SK-N-SH (cell line): ENCODE measurements at regions not wholly inside any gene's neighbourhood (a gene's known extent, or its start where the extent isn't known, plus 50 kb on each side); places are given as distances from the start of the nearest gene placed in this dataset.

ENCODE experiments used
- CTCF ChIA-PET: fragments of 300-600, 350-600 bp; formaldehyde crosslinking; extraction: SDS; loops from one replicate; lab custom pipeline; 2021; lab: Yijun Ruan, JAX
- POLR2A ChIA-PET: fragments of 350-600 bp; sonication (Branson Sonifier 250); formaldehyde crosslinking; extraction: SDS; loops from one replicate; lab custom pipeline; 2020; ENCODE audit warnings: antibody characterized with exemption, inconsistent platforms; lab: Yijun Ruan, JAX
- DNase-seq: peaks from one replicate; pipeline ENCODE4 v3.0.0; 2012
- H2AFZ ChIP-seq: fragments of 200-600 bp; sonication (generic); 2 replicates; pipeline ENCODE4 v1.8.1; 2016; ENCODE audit warnings: antibody characterized with exemption, mild to moderate bottlenecking, low read depth
- H3F3A ChIP-seq: fragments of 200-600 bp; sonication (generic); replicated peaks from 2 replicates; pipeline ENCODE3; 2016; ENCODE audit warnings: antibody characterized with exemption, mild to moderate bottlenecking; ENCODE audit not compliant: insufficient read depth
- H3K27ac ChIP-seq, 2 experiments: fragments of 200-500 bp in 1 of 2; fragments of 200-600 bp in 1 of 2; sonication (Bioruptor generic) in 1 of 2; sonication (generic), shearing (Covaris generic) in 1 of 2; 2 replicates each; pipeline versions ENCODE4 v1.5.1 to v1.6.1; 2014 to 2016; ENCODE audit warnings: low read depth in 2 of 2, inconsistent platforms in 1 of 2, low read length in 1 of 2, mild to moderate bottlenecking in 1 of 2, mixed read lengths in 1 of 2
- H3K27me3 ChIP-seq: fragments of 200-600 bp; sonication (generic), shearing (Covaris generic); 2 replicates; pipeline ENCODE4 v1.6.1; 2016; ENCODE audit warnings: mixed run types; ENCODE audit not compliant: insufficient read depth
- H3K36me3 ChIP-seq, 2 experiments: fragments of 200-500 bp in 1 of 2; fragments of 200-600 bp in 1 of 2; sonication (Bioruptor generic) in 1 of 2; sonication (generic) in 1 of 2; replicated peaks in 1 of 2; 2 replicates each; pipeline versions ENCODE3 to v1.5.1; 2014 to 2016; ENCODE audit warnings: low read length in 1 of 2, mild to moderate bottlenecking in 1 of 2; ENCODE audit not compliant: insufficient read depth in 2 of 2, control insufficient read depth in 1 of 2
- H3K4me1 ChIP-seq, 2 experiments: fragments of 200-500 bp in 1 of 2; fragments of 200-600 bp in 1 of 2; sonication (Bioruptor generic) in 1 of 2; sonication (generic), shearing (Covaris generic) in 1 of 2; 2 replicates each; pipeline versions ENCODE4 v1.5.1 to v1.6.1; 2014 to 2016; ENCODE audit warnings: low read depth in 1 of 2, low read length in 1 of 2, mixed run types in 1 of 2; ENCODE audit not compliant: insufficient read depth in 2 of 2, control insufficient read depth in 1 of 2
- H3K4me2 ChIP-seq: fragments of 200-600 bp; sonication (generic), shearing (Covaris generic); 2 replicates; pipeline ENCODE4 v1.6.1; 2017; ENCODE audit warnings: mixed run types
- H3K4me3 ChIP-seq, 2 experiments: fragments of 200-500 bp in 1 of 2; fragments of 200-600 bp in 1 of 2; sonication (Bioruptor generic) in 1 of 2; sonication (generic), shearing (Covaris generic) in 1 of 2; 2 replicates each; pipeline versions ENCODE4 v1.5.1 to v1.8.1; 2014 to 2016; ENCODE audit warnings: low read depth in 2 of 2, inconsistent platforms in 1 of 2, low read length in 1 of 2, mild to moderate bottlenecking in 1 of 2, mixed read lengths in 1 of 2, moderate library complexity in 1 of 2
- H3K79me2 ChIP-seq: fragments of 200-600 bp; sonication (generic); 2 replicates; pipeline ENCODE4 v1.8.1; 2017; ENCODE audit warnings: mild to moderate bottlenecking; ENCODE audit not compliant: insufficient read depth
- H3K9ac ChIP-seq: fragments of 200-600 bp; sonication (generic); 2 replicates; pipeline ENCODE4 v1.6.1; 2017; ENCODE audit warnings: mixed run types
- H3K9me2 ChIP-seq: fragments of 200-600 bp; sonication (generic); 2 replicates; pipeline ENCODE4 v1.6.1; 2017; ENCODE audit warnings: mixed run types
- H3K9me3 ChIP-seq: fragments of 200-600 bp; sonication (generic); 2 replicates; pipeline ENCODE4 v1.6.1; 2017; ENCODE audit warnings: mixed run types, mild to moderate bottlenecking, moderate library complexity
- H4K20me1 ChIP-seq: fragments of 200-600 bp; sonication (generic); 2 replicates; pipeline ENCODE4 v1.6.1; 2017; ENCODE audit warnings: mild to moderate bottlenecking, mixed run types; ENCODE audit not compliant: insufficient read depth
- EP300 ChIP-seq, 2 experiments: IDR thresholded peaks; 2 replicates each; pipeline versions ENCODE4 v1.4.0 to v1.6.1; 2012; ENCODE audit warnings: borderline replicate concordance in 1 of 2, low read depth in 1 of 2, low read length in 1 of 2
- GABPA ChIP-seq: IDR thresholded peaks from 2 replicates; pipeline ENCODE4 v1.4.0; 2012; ENCODE audit warnings: low read depth, mild to moderate bottlenecking
- GATA2 ChIP-seq: sonication (generic); formaldehyde crosslinking; IDR thresholded peaks from 2 replicates; pipeline ENCODE4 v1.5.0; 2020; ENCODE audit warnings: mild to moderate bottlenecking, missing genetic modification reagents
- TCF12 ChIP-seq: IDR thresholded peaks from 2 replicates; pipeline ENCODE4 v1.4.0; 2012
- WGBS: methylation state at CpG from one replicate; pipeline ENCODE4 v1.1.6; 2017; ENCODE audit warnings: low lambda C conversion rate; 5-methylcytosine and 5-hydroxymethylcytosine counted together
- TF ChIP-seq, protein P1 (sequence below): IDR thresholded peaks from 2 replicates; pipeline ENCODE4 v1.6.1; 2012; ENCODE audit warnings: mild to moderate bottlenecking, low read depth, low read length, moderate library complexity
- TF ChIP-seq, protein P2 (sequence below): fragments of 150-350 bp; IDR thresholded peaks from 2 replicates; pipeline ENCODE4 v1.6.1; 2017; ENCODE audit warnings: antibody characterized with exemption, low read length, low read depth, borderline replicate concordance
- TF ChIP-seq, protein P3 (sequence below): IDR thresholded peaks from 2 replicates; pipeline ENCODE4; 2012
- TF ChIP-seq, protein P4 (sequence below): fragments of 150-350 bp; IDR thresholded peaks from 2 replicates; pipeline ENCODE4 v1.6.1; 2016; ENCODE audit warnings: mild to moderate bottlenecking, low read depth, low read length

DNA sequence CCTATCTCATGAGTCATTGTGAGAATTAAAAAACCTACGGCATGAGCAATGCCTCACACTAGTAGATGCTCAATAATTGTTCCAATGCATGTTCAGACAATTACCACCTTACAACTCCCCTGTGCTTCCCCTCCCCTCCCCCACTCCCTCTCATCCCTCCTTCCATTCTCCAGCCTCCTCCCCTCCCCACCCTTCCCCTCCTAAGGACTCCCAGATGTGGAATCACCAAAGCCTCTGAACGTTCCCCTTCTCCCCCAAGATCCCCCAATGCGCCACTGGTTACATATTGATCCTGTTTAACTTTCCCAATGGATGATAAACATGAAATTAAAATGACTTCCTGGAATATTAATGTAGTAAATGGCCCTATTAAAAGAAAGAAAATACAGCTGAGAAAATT, 84.8 kb downstream of the PCDH1 start (continued):
- TF ChIP-seq GATA2 (CRISPR knock-in tag) = no peak
- TF ChIP-seq, all 33 proteins: peak for 0

DNA sequence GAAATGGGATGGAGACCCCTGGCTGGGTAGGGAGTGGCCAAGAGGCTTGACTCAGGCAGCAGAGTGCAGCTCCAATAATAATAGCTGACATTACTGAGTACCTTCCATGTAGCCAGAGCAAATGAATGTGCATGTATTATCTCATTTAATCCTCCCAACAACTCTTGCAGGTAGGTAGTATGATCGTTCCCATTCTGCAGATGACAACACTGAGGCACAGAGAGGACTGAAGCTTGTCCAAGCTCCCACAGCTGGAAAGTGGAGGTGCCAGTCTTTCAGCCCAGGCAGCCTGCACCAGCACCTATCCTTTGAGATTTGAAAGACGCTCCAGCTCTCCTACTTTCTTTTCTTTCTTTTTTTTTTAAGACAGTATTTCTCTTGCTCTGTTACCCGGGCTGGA, 87.6 kb downstream of the PCDH1 start:
- H3K4me1 ChIP-seq = peaks cover 0 to 11% of the 10 kb centered on the region in 2 experiments; a peak in 1 of 4 replicates
- H3K27me3 ChIP-seq = peaks cover 14% of the 10 kb centered on the region; the same call in 1 of the 2 replicates
- no peaks in the 10 kb centered on the region for H3K36me3 ChIP-seq
- no peaks in the 10 kb centered on the region for H4K20me1 ChIP-seq
- TF ChIP-seq TCF12 = no peak
- TF ChIP-seq, protein P1, sequence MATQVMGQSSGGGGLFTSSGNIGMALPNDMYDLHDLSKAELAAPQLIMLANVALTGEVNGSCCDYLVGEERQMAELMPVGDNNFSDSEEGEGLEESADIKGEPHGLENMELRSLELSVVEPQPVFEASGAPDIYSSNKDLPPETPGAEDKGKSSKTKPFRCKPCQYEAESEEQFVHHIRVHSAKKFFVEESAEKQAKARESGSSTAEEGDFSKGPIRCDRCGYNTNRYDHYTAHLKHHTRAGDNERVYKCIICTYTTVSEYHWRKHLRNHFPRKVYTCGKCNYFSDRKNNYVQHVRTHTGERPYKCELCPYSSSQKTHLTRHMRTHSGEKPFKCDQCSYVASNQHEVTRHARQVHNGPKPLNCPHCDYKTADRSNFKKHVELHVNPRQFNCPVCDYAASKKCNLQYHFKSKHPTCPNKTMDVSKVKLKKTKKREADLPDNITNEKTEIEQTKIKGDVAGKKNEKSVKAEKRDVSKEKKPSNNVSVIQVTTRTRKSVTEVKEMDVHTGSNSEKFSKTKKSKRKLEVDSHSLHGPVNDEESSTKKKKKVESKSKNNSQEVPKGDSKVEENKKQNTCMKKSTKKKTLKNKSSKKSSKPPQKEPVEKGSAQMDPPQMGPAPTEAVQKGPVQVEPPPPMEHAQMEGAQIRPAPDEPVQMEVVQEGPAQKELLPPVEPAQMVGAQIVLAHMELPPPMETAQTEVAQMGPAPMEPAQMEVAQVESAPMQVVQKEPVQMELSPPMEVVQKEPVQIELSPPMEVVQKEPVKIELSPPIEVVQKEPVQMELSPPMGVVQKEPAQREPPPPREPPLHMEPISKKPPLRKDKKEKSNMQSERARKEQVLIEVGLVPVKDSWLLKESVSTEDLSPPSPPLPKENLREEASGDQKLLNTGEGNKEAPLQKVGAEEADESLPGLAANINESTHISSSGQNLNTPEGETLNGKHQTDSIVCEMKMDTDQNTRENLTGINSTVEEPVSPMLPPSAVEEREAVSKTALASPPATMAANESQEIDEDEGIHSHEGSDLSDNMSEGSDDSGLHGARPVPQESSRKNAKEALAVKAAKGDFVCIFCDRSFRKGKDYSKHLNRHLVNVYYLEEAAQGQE = no peak
- no peak for TF ChIP-seq GABPA
- TF ChIP-seq, protein P2, sequence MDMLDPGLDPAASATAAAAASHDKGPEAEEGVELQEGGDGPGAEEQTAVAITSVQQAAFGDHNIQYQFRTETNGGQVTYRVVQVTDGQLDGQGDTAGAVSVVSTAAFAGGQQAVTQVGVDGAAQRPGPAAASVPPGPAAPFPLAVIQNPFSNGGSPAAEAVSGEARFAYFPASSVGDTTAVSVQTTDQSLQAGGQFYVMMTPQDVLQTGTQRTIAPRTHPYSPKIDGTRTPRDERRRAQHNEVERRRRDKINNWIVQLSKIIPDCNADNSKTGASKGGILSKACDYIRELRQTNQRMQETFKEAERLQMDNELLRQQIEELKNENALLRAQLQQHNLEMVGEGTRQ = no peak
- TF ChIP-seq, protein P3, sequence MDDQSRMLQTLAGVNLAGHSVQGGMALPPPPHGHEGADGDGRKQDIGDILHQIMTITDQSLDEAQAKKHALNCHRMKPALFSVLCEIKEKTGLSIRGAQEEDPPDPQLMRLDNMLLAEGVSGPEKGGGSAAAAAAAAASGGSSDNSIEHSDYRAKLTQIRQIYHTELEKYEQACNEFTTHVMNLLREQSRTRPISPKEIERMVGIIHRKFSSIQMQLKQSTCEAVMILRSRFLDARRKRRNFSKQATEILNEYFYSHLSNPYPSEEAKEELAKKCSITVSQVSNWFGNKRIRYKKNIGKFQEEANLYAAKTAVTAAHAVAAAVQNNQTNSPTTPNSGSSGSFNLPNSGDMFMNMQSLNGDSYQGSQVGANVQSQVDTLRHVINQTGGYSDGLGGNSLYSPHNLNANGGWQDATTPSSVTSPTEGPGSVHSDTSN = no peak
- TF ChIP-seq EP300 (IDR thresholded peaks at IDR 0.05; ENCODE audit: borderline replicate concordance in 1 of 2, low read depth in 1 of 2, low read length in 1 of 2) = no peak
- TF ChIP-seq, protein P4, sequence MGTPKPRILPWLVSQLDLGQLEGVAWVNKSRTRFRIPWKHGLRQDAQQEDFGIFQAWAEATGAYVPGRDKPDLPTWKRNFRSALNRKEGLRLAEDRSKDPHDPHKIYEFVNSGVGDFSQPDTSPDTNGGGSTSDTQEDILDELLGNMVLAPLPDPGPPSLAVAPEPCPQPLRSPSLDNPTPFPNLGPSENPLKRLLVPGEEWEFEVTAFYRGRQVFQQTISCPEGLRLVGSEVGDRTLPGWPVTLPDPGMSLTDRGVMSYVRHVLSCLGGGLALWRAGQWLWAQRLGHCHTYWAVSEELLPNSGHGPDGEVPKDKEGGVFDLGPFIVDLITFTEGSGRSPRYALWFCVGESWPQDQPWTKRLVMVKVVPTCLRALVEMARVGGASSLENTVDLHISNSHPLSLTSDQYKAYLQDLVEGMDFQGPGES = no peak
- 45% methylated on average over 3 of the region's 3 CpGs for WGBS
- H3K27ac ChIP-seq = no peak overlapping the region
- DNase-seq = no peak
- ChIA-PET POLR2A (no interaction called here), CTCF (interaction anchor here (1.0 to 2.3 kb wide), 5 partner anchors 10 to 89 kb away, joined by 3 to 9 read pairs (median 3); no protein-coding TSS in a partner anchor)
- no peaks in the 10 kb centered on the region for H3K9me3 ChIP-seq
- H3K9me2 ChIP-seq = no peaks in the 10 kb centered on the region
- no peak overlapping the region for H2AFZ ChIP-seq
- no peak overlapping the region for H3K9ac ChIP-seq
- H3K4me2 ChIP-seq = no peak overlapping the region
- no peak overlapping the region for H3K4me3 ChIP-seq
- H3K79me2 ChIP-seq = no peaks in the 10 kb centered on the region
- H3F3A ChIP-seq = no peaks in the 10 kb centered on the region
